Immature natural killer cell (primary cell): ENCODE measurements at regions not wholly inside any gene's neighbourhood (a gene's known extent, or its start where the extent isn't known, plus 50 kb on each side); places are given as distances from the start of the nearest gene placed in this dataset.
"Not testable (repeated sequence)": the region's sequence is repeated elsewhere in the genome, so short reads cannot be mapped to it uniquely, and the experiment has no call there.

ENCODE experiments used
- DNase-seq, 3 donors: peaks; one replicate each; pipeline ENCODE4 v3.0.0; 2022; ENCODE audit warnings: mixed read lengths in 1 of 3
- H3K27ac Mint-ChIP-seq, 6 donors: one replicate each; pipeline ENCODE4 v1.8.0; 2020; ENCODE audit warnings: mixed read lengths in 6 of 6, mild to moderate bottlenecking in 5 of 6, inconsistent platforms in 4 of 6, moderate library complexity in 3 of 6
- H3K27me3 Mint-ChIP-seq, 3 donors: one replicate each; pipeline ENCODE4 v1.8.0; 2020 to 2021; ENCODE audit warnings: low read depth in 3 of 3, mild to moderate bottlenecking in 3 of 3, mixed read lengths in 3 of 3, moderate library complexity in 3 of 3, inconsistent platforms in 1 of 3
- H3K36me3 Mint-ChIP-seq, 3 donors: one replicate each; pipeline ENCODE4 v1.8.0; 2020; ENCODE audit warnings: mixed read lengths in 3 of 3, inconsistent platforms in 2 of 3, mild to moderate bottlenecking in 2 of 3
- H3K4me1 Mint-ChIP-seq, 2 donors: one replicate each; pipeline ENCODE4 v1.8.0; 2020; ENCODE audit warnings: inconsistent platforms in 2 of 2, mild to moderate bottlenecking in 2 of 2, mixed read lengths in 2 of 2, moderate library complexity in 1 of 2
- H3K4me3 Mint-ChIP-seq, 5 donors: one replicate each; pipeline ENCODE4 v1.8.0; 2020; ENCODE audit warnings: mild to moderate bottlenecking in 5 of 5, mixed read lengths in 5 of 5, inconsistent platforms in 3 of 5, moderate library complexity in 3 of 5
- H3K9me3 Mint-ChIP-seq, 6 donors: one replicate each; pipeline ENCODE4 v1.8.0; 2020; ENCODE audit warnings: mild to moderate bottlenecking in 6 of 6, mixed read lengths in 6 of 6, inconsistent platforms in 4 of 6, moderate library complexity in 3 of 6

DNA sequence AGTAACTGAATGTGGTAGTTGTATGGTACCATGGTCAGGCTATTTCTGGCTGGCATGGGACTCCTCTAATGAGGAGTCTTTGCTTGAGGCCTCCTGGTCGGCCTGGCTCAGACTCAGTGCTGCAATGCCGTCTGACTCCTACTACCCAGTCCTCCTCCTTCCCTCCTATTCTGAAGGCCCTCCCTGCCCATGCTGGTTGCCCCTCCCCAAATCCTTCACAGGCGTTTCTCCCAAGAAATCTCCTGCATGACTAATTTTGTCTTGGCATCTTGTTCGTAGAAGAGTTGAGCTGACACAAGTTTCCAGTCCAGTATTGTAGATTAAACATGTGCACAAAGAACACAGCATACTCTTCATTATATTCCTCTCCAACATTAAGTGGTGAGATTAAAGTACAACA lies 115.5 kb downstream of the NFKBIZ start:
- Mint-ChIP-seq H3K36me3 (no peaks in the 10 kb centered on the region), H3K9me3 (no peaks in the 10 kb centered on the region), H3K27me3 (peaks cover 0 to 6% (median 2%) of the 10 kb centered on the region in 3 donors), H3K4me3 (no peak overlapping the region), H3K27ac (no peak overlapping the region), H3K4me1 (no peaks in the 10 kb centered on the region)
- DNase-seq: no peak

DNA sequence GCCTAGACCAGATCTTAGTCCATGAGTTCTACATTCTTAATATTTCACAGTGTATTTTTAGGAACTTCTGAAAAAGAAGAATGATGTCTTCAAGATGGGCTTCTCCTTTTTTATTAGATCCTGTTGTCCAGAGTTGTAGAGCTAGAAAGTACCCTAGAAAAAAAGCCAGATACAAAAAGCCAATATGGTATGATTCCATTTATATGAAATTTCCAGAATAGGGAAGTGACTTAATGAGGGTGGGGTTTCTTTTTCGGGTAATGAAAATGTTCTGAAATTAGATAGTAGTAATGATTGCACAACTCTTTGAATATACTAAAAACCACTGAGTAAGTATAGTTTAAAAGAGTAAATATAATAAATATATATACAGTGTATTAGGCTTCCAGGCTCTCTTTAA lies 116.9 kb downstream of the NFKBIZ start:
- no peak overlapping the region for H3K4me3 Mint-ChIP-seq
- peaks cover 0 to 7% (median 2%) of the 10 kb centered on the region in 3 donors for H3K27me3 Mint-ChIP-seq
- no peak for DNase-seq
- H3K27ac Mint-ChIP-seq: no peak overlapping the region
- H3K9me3 Mint-ChIP-seq: no peaks in the 10 kb centered on the region
- no peaks in the 10 kb centered on the region for H3K36me3 Mint-ChIP-seq
- no peaks in the 10 kb centered on the region for H3K4me1 Mint-ChIP-seq

DNA sequence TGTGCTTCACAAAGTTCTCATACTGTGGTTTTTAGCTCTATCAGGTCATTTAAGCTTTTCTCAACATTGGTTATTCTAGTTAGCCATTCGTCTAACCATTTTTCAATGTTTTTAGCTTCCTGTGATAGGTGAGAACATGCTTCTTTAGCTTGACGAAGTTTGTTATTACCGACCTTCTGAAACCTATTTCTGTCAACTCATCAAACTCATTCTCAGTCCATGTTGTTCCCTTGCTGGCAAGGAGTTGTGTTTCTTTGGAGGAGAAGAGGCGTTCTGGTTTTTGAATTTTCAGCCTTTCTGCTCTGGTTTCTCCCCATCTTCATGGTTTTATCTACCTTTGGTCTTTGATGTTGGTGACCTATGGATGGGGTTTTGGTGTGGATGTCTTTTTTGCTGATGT lies 120.9 kb downstream of the NFKBIZ start:
- no peak overlapping the region for H3K4me3 Mint-ChIP-seq
- H3K9me3 Mint-ChIP-seq: peaks cover 0 to 2% (median 0%) of the 10 kb centered on the region in 6 donors
- no peak overlapping the region for H3K27ac Mint-ChIP-seq
- H3K27me3 Mint-ChIP-seq: peaks cover 0 to 4% (median 0%) of the 10 kb centered on the region in 3 donors
- DNase-seq: no peak
- peaks cover 0 to 5% of the 10 kb centered on the region in 2 donors for H3K4me1 Mint-ChIP-seq
- no peaks in the 10 kb centered on the region for H3K36me3 Mint-ChIP-seq

DNA sequence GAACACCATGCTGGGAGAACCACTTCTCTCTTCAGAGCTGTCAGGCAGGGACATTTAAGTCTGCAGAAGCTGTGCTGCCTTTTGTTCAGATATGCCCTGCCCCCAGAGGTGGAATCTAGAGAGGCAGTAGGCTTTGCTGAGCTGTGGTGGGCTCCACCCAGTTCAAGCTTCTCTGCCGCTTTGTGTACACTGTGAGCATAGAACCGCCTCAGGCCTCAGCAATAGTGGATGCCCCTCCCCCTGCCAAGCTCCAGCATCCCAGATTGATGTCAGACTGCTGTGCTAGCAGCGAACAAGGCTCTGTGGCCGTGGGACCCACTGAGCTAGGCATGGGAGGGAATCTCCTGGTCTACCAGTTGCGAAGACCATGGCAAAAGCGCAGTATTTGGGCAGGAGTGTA lies 121.6 kb downstream of the NFKBIZ start:
- peaks cover 0 to 5% of the 10 kb centered on the region in 2 donors for H3K4me1 Mint-ChIP-seq
- no peak overlapping the region for H3K27ac Mint-ChIP-seq
- H3K9me3 Mint-ChIP-seq: peaks cover 0 to 2% (median 0%) of the 10 kb centered on the region in 6 donors
- no peak overlapping the region for H3K4me3 Mint-ChIP-seq
- DNase-seq: no peak
- peaks cover 0 to 4% (median 0%) of the 10 kb centered on the region in 3 donors for H3K27me3 Mint-ChIP-seq
- H3K36me3 Mint-ChIP-seq: no peaks in the 10 kb centered on the region

DNA sequence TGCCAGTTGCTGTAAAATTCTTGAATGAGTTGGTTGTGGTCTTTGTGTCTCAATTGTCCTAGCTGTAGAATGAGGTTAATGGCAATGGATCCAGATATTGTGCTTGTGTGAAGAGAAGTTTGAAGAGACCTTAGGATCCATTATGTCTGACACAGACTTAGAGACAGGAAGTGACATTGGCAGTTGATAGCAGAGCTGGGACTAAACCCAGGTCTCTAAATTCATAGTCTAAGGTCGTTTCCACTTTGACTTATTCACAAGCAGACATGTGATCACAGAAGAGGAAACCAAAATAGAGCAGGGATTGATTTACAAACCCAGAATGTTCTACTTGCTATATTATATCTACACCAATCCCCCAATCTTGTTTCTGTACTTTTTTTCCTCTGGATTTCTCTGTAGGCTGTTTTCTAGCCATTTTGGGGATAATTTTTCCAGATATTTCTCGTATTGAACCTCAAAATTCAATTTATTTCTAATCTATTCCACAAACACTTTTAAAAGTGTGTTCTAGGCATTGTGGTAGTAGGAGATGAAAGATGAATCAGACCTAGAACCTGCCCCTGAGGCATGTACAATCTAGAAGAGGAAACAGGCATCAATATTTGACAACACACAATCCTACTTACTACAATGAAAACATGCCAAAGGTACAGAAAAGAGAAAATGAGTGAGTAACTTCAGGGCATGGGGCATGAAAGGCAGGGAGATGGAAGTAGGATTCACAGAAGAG lies 123.3 kb downstream of the NFKBIZ start:
- H3K27ac Mint-ChIP-seq: no peak overlapping the region

DNA sequence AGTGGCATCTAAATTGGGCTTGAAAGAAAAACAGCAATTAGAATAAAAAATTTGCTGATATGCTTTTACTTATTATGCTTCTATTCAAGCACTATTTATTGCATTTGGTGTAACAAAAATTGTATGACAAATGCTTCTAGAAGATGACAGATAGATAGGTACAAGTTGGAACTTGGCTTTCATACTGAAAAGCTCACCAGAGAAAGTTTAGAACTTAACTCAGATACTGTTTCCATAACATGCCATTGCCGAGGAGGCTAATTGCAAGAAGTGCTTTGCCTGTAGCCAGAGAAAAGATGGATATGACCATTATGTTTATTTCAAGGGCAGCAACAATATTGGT lies 123.8 kb downstream of the NFKBIZ start:
- H3K27me3 Mint-ChIP-seq: peaks cover 0 to 2% (median 2%) of the 10 kb centered on the region in 3 donors
- H3K9me3 Mint-ChIP-seq: peaks cover 0 to 2% (median 0%) of the 10 kb centered on the region in 6 donors
- DNase-seq: no peak
- peaks cover 0 to 5% of the 10 kb centered on the region in 2 donors for H3K4me1 Mint-ChIP-seq
- H3K4me3 Mint-ChIP-seq: no peak overlapping the region
- H3K36me3 Mint-ChIP-seq: no peaks in the 10 kb centered on the region
- no peak overlapping the region for H3K27ac Mint-ChIP-seq

More for the DNA sequence above, 123.3 kb downstream of the NFKBIZ start:
- Mint-ChIP-seq H3K36me3 (no peaks in the 10 kb centered on the region), H3K4me3 (no peak overlapping the region), H3K4me1 (peaks cover 0 to 5% of the 10 kb centered on the region in 2 donors), H3K27me3 (peaks cover 0 to 4% (median 0%) of the 10 kb centered on the region in 3 donors), H3K9me3 (peaks cover 0 to 2% (median 0%) of the 10 kb centered on the region in 6 donors)
- DNase-seq: no peak

DNA sequence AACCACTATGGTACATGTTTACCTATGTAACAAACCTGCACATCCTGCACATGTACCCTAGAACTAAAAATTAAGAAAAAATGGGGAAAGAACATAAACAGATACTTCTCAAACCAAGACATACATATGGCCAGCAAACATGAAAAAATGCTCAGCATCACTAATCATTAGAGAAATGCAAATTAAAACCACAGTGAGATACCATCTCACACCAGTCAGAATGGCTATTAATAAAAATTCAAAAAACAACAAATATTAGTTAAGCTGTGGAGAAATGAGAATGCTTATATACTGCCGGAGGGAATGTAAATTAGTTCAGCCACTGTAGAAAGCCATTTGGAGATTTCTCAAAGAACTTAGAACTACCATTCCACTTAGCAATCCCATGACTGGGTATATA lies 126.1 kb downstream of the NFKBIZ start:
- not testable (repeated sequence) for H3K36me3 Mint-ChIP-seq, H3K4me1 Mint-ChIP-seq, H3K9me3 Mint-ChIP-seq, DNase-seq, H3K4me3 Mint-ChIP-seq, H3K27me3 Mint-ChIP-seq, H3K27ac Mint-ChIP-seq

DNA sequence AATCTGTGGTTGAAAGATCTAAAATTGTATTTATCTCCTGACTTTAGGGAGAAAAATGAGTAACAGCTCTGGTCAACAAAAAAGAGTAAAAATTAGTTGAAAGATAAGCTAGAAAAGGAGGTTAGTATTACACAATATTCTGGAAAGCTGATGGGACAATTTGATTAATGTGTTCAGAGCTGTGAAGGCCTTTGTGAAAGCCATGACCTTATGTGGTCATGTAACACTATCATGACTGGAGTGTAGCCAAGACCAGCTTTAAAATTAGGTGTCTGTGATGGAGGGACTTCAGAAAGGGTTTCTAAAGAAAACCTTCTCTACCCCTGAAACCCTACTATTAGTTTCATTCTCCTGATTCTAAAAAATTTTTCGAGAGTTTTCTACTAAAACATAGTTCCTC lies 127.2 kb downstream of the NFKBIZ start:
- Mint-ChIP-seq H3K9me3 (peaks cover 0 to 2% (median 0%) of the 10 kb centered on the region in 6 donors), H3K4me1 (peaks cover 0 to 5% of the 10 kb centered on the region in 2 donors), H3K4me3 (no peak overlapping the region), H3K27me3 (peaks cover 0 to 6% (median 0%) of the 10 kb centered on the region in 3 donors), H3K36me3 (no peaks in the 10 kb centered on the region), H3K27ac (no peak overlapping the region)
- no peak for DNase-seq

DNA sequence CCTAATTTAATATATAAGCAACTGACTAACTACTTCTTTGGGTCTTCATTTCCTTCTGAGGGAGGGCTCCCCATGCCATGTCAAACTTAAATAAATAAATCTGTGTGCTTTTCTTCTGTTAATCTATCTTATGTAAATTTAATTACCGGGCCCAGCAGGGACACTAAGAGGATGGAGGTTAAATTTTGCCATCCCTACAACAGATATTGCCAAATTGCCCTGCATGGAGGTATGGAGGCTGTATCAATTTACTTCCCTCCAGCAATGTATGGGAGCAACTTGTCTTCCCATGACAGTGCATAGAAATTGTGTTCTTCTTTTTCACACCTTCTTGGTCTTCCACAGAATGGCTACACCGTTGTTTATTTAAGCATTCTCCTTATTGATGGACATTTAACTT lies 129.0 kb downstream of the NFKBIZ start:
- peaks cover 0 to 8% (median 5%) of the 10 kb centered on the region in 3 donors for H3K27me3 Mint-ChIP-seq
- no peaks in the 10 kb centered on the region for H3K4me1 Mint-ChIP-seq
- H3K4me3 Mint-ChIP-seq: no peak overlapping the region
- no peaks in the 10 kb centered on the region for H3K36me3 Mint-ChIP-seq
- no peak overlapping the region for H3K27ac Mint-ChIP-seq
- no peak for DNase-seq
- peaks cover 0 to 2% (median 0%) of the 10 kb centered on the region in 6 donors for H3K9me3 Mint-ChIP-seq

DNA sequence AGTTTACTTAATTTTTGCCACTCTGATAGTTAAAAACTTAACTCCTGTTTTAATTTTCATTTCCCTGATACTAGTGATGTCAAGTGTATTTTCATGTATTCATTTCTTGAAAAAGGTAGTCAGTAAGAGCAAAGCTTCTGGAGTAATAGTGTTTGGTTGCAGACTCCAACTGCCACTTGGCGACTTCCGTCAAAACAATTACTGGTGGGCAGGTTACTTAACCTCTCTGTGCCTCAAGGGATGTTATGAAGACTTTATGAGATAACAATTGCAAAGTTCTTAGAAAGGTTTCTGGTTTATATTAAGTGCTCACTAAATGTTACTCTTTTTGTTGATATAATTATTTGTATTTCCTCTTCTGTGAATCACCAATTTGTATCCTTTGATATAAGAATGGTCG lies 129.7 kb downstream of the NFKBIZ start:
- peaks cover 0 to 8% (median 5%) of the 10 kb centered on the region in 3 donors for H3K27me3 Mint-ChIP-seq
- no peaks in the 10 kb centered on the region for H3K4me1 Mint-ChIP-seq
- H3K4me3 Mint-ChIP-seq: no peak overlapping the region
- H3K9me3 Mint-ChIP-seq: peaks cover 0 to 2% (median 0%) of the 10 kb centered on the region in 6 donors
- no peak overlapping the region for H3K27ac Mint-ChIP-seq
- no peaks in the 10 kb centered on the region for H3K36me3 Mint-ChIP-seq
- DNase-seq: no peak

DNA sequence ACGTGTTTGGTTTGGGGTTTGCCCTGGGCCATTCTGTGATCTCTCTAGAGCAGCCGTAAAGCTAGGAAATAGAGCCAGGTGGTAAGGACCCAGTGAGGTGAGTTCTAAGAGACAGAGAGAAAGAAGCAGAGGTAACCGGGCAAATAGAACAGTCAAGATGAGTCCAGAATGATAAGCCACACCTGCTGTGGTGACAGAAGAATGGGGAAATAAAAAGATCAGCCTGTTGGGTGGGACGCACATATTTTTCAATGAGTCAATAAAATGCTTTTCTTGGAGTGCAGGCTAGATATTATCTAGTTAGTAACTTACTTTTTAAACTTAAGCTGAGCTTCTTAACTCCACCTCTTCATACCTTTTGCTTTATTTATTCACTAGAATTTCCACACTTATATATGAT lies 135.0 kb downstream of the NFKBIZ start:
- Mint-ChIP-seq H3K4me3 (no peak overlapping the region), H3K27me3 (peaks cover 2 to 8% (median 5%) of the 10 kb centered on the region in 3 donors), H3K27ac (no peak overlapping the region), H3K36me3 (no peaks in the 10 kb centered on the region), H3K9me3 (no peaks in the 10 kb centered on the region), H3K4me1 (peaks cover 5 to 19% of the 10 kb centered on the region in 2 donors)
- DNase-seq: no peak

DNA sequence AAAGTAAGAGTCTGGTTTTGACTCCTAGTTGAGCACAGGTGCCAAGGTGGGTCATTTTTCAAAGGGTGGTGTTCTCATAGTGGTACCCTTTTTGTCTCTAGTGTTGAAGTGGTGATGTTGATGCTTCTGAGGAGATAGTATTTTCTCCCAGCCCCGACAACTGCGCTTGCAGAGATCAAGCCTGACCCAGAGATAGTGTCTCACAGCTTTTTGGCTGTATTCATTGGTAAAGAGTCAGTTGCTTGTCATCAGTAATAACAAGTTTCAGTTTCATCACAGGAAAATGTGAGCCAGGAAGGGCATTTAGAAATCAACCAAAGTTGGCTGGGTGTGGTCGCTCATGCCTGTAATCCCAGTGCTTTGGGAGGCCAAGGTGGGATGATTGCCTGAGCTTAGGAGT lies 139.3 kb downstream of the NFKBIZ start:
- no peaks in the 10 kb centered on the region for H3K36me3 Mint-ChIP-seq
- no peak overlapping the region for H3K4me3 Mint-ChIP-seq
- H3K27ac Mint-ChIP-seq: no peak overlapping the region
- no peaks in the 10 kb centered on the region for H3K9me3 Mint-ChIP-seq
- peaks cover 0 to 3% (median 2%) of the 10 kb centered on the region in 3 donors for H3K27me3 Mint-ChIP-seq
- H3K4me1 Mint-ChIP-seq: peaks cover 5 to 19% of the 10 kb centered on the region in 2 donors
- no peak for DNase-seq

DNA sequence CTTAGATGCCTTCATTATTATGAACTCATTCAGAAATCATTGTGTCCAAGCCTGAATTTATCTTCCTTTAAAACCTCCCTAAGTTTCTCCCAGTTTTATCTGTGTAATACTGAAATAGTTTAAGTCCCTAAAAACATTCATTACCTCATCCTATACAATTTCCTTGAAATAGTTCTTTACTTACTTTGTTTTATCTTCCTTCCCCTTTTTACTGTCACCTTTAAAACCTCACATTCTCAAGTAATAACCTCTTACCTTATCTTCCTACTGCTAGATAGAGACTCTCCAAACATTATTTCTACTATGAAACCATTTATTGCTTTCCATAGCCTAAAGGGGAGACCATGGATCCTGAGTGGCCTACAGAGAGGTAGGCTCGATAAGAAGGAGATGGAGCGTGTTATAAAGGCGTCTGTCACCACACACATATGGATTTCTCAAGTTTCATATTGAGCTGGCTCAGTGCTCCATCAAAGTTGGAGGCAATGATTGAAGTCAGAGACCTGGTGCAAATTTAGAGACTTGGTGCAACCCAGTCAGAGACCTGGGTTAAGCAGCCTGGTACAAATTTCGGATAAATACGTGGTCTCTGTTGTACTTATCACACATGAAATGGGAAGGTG lies 140.4 kb downstream of the NFKBIZ start:
- no peaks in the 10 kb centered on the region for H3K9me3 Mint-ChIP-seq
- peaks cover 5 to 19% of the 10 kb centered on the region in 2 donors for H3K4me1 Mint-ChIP-seq
- no peaks in the 10 kb centered on the region for H3K36me3 Mint-ChIP-seq
- no peak for DNase-seq
- H3K27me3 Mint-ChIP-seq: peaks cover 0 to 3% (median 2%) of the 10 kb centered on the region in 3 donors
- H3K27ac Mint-ChIP-seq: no peak overlapping the region
- no peak overlapping the region for H3K4me3 Mint-ChIP-seq

DNA sequence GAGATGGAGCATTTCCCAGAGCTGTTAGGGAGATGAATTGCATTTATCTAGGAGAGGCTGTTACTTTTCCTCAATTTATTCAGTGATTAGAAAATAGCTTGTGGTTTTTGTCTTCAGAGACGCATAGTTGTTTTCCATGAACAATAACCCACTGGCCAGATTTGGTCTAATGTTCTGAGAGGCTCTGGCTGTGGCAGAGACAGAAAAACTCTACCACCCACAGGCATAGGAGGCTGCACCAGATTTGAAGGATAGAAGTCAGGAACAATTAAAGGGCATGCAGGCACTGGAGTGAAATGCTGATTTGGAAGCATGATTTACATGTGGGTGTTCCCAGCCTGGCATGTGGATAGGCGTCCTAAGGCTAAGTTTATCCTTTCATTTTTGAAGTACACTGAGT lies 143.5 kb downstream of the NFKBIZ start:
- Mint-ChIP-seq H3K4me3 (no peak overlapping the region), H3K9me3 (no peaks in the 10 kb centered on the region), H3K36me3 (no peaks in the 10 kb centered on the region), H3K27ac (no peak overlapping the region), H3K27me3 (peaks cover 0 to 4% (median 3%) of the 10 kb centered on the region in 3 donors), H3K4me1 (peaks cover 0 to 11% of the 10 kb centered on the region in 2 donors)
- no peak for DNase-seq
